A549 (cell line): ENCODE measurements at regions not wholly inside any gene's neighbourhood (a gene's known extent, or its start where the extent isn't known, plus 50 kb on each side); places are given as distances from the start of the nearest gene placed in this dataset.

Source experiments
- ATAC-seq, 2 experiments: fragments of 200-7000 bp in 1 of 2; fragments of >200 bp in 1 of 2; cut with Nextera tagmentation in 1 of 2; cut with Tn5 transposase in 1 of 2; 3 replicates each; pipeline versions ENCODE4 v1.8.0 to v1.9.1; 2018 to 2020; ENCODE audit warnings: mild to moderate bottlenecking in 1 of 2, moderate library complexity in 1 of 2
- CTCF ChIA-PET: fragments of 300-600 bp; sonication (Branson Sonifier 250); formaldehyde crosslinking; extraction: SDS; loops from one replicate; lab custom pipeline; 2021; ENCODE audit warnings: antibody characterized with exemption, inconsistent platforms; lab: Yijun Ruan, JAX
- POLR2A ChIA-PET: fragments of 350-600 bp; formaldehyde crosslinking; extraction: SDS; loops from one replicate; lab custom pipeline; 2021; ENCODE audit warnings: antibody characterized with exemption, inconsistent platforms; lab: Yijun Ruan, JAX
- DNase-seq, 2 experiments: peaks; one replicate each; pipeline versions ENCODE4 v3.0.0 to v3.0.0-alpha.2; 2011 to 2016; ENCODE audit warnings: low read depth in 1 of 2, low spot score in 1 of 2
- FAIRE-seq: peaks from 2 replicates; lab custom pipeline; 2011; peaks lifted over from hg19 to GRCh38; lab: Jason Lieb, UNC
- H3K27ac ChIP-seq, 2 experiments: fragments of >200 bp; sonication (Bioruptor Twin); formaldehyde crosslinking; 3 replicates each; pipeline ENCODE4 v1.5.1; 2016 to 2017
- H3K4me1 ChIP-seq: fragments of >200 bp; sonication (Bioruptor Twin); formaldehyde crosslinking; 3 replicates; pipeline ENCODE4 v1.6.1; 2016
- H3K4me2 ChIP-seq: fragments of >200 bp; sonication (Bioruptor Twin); formaldehyde crosslinking; 3 replicates; pipeline ENCODE4 v1.6.1; 2016
- H3K4me3 ChIP-seq: fragments of >200 bp; sonication (Bioruptor Twin); formaldehyde crosslinking; 3 replicates; pipeline ENCODE4 v1.5.1; 2016
- H3K9me3 ChIP-seq: fragments of >200 bp; sonication (Bioruptor Twin); formaldehyde crosslinking; 3 replicates; pipeline ENCODE4 v1.6.1; 2016
- BCL3 ChIP-seq: fragments of >200 bp; sonication (Bioruptor Twin); formaldehyde crosslinking; IDR thresholded peaks from 3 replicates; pipeline ENCODE4 v1.6.1; 2016
- BHLHE40 ChIP-seq: IDR thresholded peaks from 2 replicates; pipeline ENCODE4 v1.6.1; 2012; ENCODE audit warnings: low read depth, low read length, inconsistent platforms
- CBX8 ChIP-seq: fragments of 200-600 bp; sonication (generic); IDR thresholded peaks from 2 replicates; pipeline ENCODE4 v1.6.1; 2016
- CEBPB ChIP-seq, 2 experiments: fragments of >200 bp in 1 of 2; sonication (Bioruptor Twin) in 1 of 2; formaldehyde crosslinking in 1 of 2; IDR thresholded peaks; 2 replicates each; pipeline ENCODE4 v1.6.1; 2012 to 2016
- CHD2 ChIP-seq: fragments of 150-350 bp; IDR thresholded peaks from 2 replicates; pipeline ENCODE4 v1.6.1; 2014; ENCODE audit warnings: low read length; ENCODE audit not compliant: partially characterized antibody
- CHD4 ChIP-seq: fragments of 200-600 bp; sonication (generic); IDR thresholded peaks from 2 replicates; pipeline ENCODE4 v1.6.1; 2016; ENCODE audit warnings: antibody characterized with exemption, mild to moderate bottlenecking, borderline replicate concordance
- EHMT2 ChIP-seq: fragments of 200-600 bp; sonication (generic); IDR thresholded peaks from 2 replicates; pipeline ENCODE4 v1.6.1; 2016; ENCODE audit warnings: antibody characterized with exemption, low read depth, mild to moderate bottlenecking, moderate library complexity
- ELK1 ChIP-seq: fragments of 150-350 bp; IDR thresholded peaks from 2 replicates; pipeline ENCODE4 v1.6.1; 2014; ENCODE audit warnings: low read depth, mild to moderate bottlenecking, low read length
- ESRRA ChIP-seq: fragments of 150-350 bp; IDR thresholded peaks from 2 replicates; pipeline ENCODE4 v1.6.1; 2014; ENCODE audit warnings: mild to moderate bottlenecking, low read length, borderline replicate concordance
- FOSB ChIP-seq: fragments of 250-450 bp; sonication (Bioruptor Pico); IDR thresholded peaks from 2 replicates; pipeline ENCODE4 v1.5.0; 2020; ENCODE audit warnings: mild to moderate bottlenecking, moderate library complexity
- FOSL2 ChIP-seq, 2 experiments: fragments of 450-650 bp in 1 of 2; fragments of >200 bp in 1 of 2; sonication (Bioruptor Twin) in 1 of 2; formaldehyde crosslinking; IDR thresholded peaks; 2 replicates each; pipeline versions ENCODE4 v1.5.0 to v1.6.1; 2016 to 2020; ENCODE audit warnings: mild to moderate bottlenecking in 1 of 2, moderate library complexity in 1 of 2
- HOXB5 ChIP-seq: fragments of 250-450 bp; sonication (Bioruptor Pico); IDR thresholded peaks from 2 replicates; pipeline ENCODE4 v1.5.0; 2020; ENCODE audit warnings: mild to moderate bottlenecking, moderate library complexity
- JUN ChIP-seq, 2 experiments: fragments of >200 bp; sonication (Bioruptor Twin); formaldehyde crosslinking; IDR thresholded peaks; 2 replicates in 1 of 2; 3 replicates in 1 of 2; pipeline ENCODE4 v1.6.1; 2016 to 2017
- KDM1A ChIP-seq: fragments of 200-600 bp; sonication (generic); IDR thresholded peaks from 2 replicates; pipeline ENCODE4 v1.6.1; 2016; ENCODE audit warnings: low read depth, mild to moderate bottlenecking
- MAX ChIP-seq: IDR thresholded peaks from 2 replicates; pipeline ENCODE4 v1.6.1; 2012
- MAZ ChIP-seq: fragments of 150-350 bp; IDR thresholded peaks from 2 replicates; pipeline ENCODE4 v1.6.1; 2014; ENCODE audit warnings: antibody characterized with exemption, low read depth, low read length, borderline replicate concordance
- PBX3 ChIP-seq: IDR thresholded peaks from 2 replicates; pipeline ENCODE4 v1.6.1; 2012
- REST ChIP-seq: fragments of 200-600 bp; sonication (generic); IDR thresholded peaks from 2 replicates; pipeline ENCODE4 v1.6.1; 2016; ENCODE audit warnings: antibody characterized with exemption, mild to moderate bottlenecking, moderate library complexity
- ZC3H11A ChIP-seq: fragments of 450-650 bp; IDR thresholded peaks from 2 replicates; pipeline ENCODE4 v1.6.1; 2014; ENCODE audit warnings: antibody characterized with exemption, mild to moderate bottlenecking
- ZFP36 ChIP-seq: fragments of 450-650 bp; IDR thresholded peaks from 2 replicates; pipeline ENCODE4 v1.6.1; 2014; ENCODE audit warnings: borderline replicate concordance; ENCODE audit not compliant: partially characterized antibody
- ZSCAN20 ChIP-seq: fragments of 250-450 bp; sonication (Bioruptor Pico); IDR thresholded peaks from 2 replicates; pipeline ENCODE4 v1.8.0; 2022; ENCODE audit warnings: mild to moderate bottlenecking, moderate library complexity
- WGBS: methylation state at CpG from one replicate; pipeline ENCODE4 v1.1.6; 2017; ENCODE audit errors: missing lambda C conversion rate; 5-methylcytosine and 5-hydroxymethylcytosine counted together

GRCh38 chr10:42113158-42113450 lies 525.3 kb downstream of the ZNF33B start:
- TF ChIP-seq ZSCAN20 (CRISPR knock-in tag) (no peak), BCL3 (no peak), ZFP36 (no peak)
- DNase-seq (no peak), FAIRE-seq (no peak), ATAC-seq (no peak)
- H3K4me2 ChIP-seq = no peak overlapping the region
- CTCF ChIA-PET = no interaction called here
- WGBS = 71% methylated on average over 21 of the region's 21 CpGs
- POLR2A ChIA-PET = no interaction called here
- H3K4me1 ChIP-seq = no peaks in the 10 kb centered on the region
- H3K4me3 ChIP-seq = no peak overlapping the region
- H3K9me3 ChIP-seq = no peaks in the 10 kb centered on the region
- H3K27ac ChIP-seq = no peak overlapping the region

- DNase-seq (no peak), FAIRE-seq (no peak), ATAC-seq (no peak)
- no peaks in the 10 kb centered on the region for H3K4me1 ChIP-seq
- no peak overlapping the region for H3K27ac ChIP-seq
- POLR2A ChIA-PET = no interaction called here
- H3K4me2 ChIP-seq = no peak overlapping the region
- 84% methylated on average over 56 of the region's 64 CpGs for WGBS
- CTCF ChIA-PET = no interaction called here
- TF ChIP-seq ZC3H11A (no peak), HOXB5 (CRISPR knock-in tag) (no peak), MAX (no peak), ELK1 (no peak), FOSB (CRISPR knock-in tag) (no peak), CEBPB (IDR thresholded peaks at IDR 0.05) (no peak), KDM1A (no peak), CHD2 (no peak), BHLHE40 (no peak), CBX8 (no peak), ESRRA (no peak), JUN (IDR thresholded peaks at IDR 0.05) (no peak), MAZ (no peak), REST (no peak), PBX3 (no peak), EHMT2 (no peak), FOSL2 (IDR thresholded peaks at IDR 0.05) (no peak), FOSL2 (CRISPR knock-in tag; IDR thresholded peaks at IDR 0.05) (no peak), CHD4 (no peak)
- no peaks in the 10 kb centered on the region for H3K9me3 ChIP-seq
- no peak overlapping the region for H3K4me3 ChIP-seq
Measured at GRCh38 chr10:42112331-42113157, 525.8 kb downstream of the ZNF33B start.
